ENCODE measurements at regions not wholly inside any gene's neighbourhood (a gene's known extent, or its start where the extent isn't known, plus 50 kb on each side); places are given as distances from the start of the nearest gene placed in this dataset.
"Not testable (repeated sequence)": the region's sequence is repeated elsewhere in the genome, so short reads cannot be mapped to it uniquely, and the experiment has no call there.

DNA sequence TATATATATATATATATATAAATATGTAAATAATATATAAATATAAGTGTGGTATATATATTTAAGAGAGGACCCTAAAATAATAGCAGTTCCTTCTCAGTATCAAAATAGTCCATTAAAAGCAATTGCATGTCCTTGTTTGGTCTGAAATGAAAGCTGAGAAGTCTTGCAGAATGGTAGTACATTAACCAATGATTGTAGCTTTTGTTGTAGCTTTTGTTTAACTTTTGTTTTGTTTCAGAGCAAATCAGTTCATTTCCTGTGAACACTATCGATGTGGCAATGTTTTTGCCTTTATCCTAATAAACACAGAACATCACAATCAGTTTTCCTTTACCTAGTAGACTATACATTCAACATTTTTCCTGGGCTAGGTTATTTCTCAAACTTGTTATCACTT lies 1256.2 kb upstream of the SPRY2 start:
- DNase-seq, result no peak

DNA sequence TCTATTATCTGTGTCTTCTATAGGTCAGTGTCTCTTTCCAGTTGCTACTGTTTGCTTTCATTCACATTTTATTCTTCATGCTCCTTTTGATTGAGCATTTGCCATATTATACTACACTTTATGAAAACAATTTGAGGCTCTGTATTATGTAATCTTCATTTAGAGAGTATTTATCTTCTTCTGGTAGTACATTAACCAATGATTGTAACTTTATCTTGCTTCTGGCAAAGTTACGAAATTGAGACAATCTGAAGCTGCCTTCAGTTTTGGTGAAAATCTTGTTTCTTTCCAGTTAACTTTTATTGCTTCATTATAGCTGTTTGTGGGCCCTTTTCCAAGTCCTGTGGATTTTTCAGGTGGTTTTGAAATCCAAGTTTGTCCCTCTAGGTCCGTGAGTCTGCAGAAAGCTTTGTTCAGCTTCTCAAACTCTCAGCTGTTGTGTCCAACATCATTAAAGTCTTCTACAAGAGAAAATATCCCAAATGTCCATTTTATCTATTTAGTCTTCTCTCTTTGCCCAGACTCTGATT lies 1255.4 kb upstream of the SPRY2 start:
- no peak for DNase-seq

DNA sequence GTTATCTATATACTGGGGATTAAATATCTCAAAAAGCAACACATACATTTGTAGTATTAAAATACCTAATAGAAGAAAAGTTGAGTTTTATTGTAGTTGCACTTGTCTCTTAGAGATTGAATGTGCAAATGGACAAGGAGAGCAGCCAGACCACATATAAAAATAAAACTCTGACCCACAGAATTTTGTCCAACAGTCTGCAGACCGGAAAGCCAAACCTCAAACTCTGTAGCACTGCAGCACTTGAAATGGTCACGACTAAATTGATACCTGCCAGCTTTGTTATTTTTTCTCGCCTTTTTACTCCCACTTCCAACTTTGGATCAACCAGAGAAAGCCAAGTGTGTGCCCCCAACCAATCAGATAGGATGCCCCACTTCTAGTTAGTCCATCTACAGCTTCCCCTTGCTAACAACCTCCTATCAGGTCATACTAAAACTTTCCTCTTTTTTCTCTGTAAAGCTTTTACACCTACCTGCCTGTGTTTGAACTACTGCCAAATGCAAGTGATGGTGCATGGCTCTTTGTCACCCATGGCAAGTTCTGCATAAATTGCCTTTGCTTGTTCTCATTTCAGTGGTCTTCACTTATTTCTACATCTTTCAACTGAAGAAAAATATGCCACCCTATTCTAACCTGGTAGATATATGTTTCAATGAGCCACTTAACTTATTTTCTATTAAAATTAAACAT lies 1250.7 kb upstream of the SPRY2 start:
- DNase-seq, result no peak

DNA sequence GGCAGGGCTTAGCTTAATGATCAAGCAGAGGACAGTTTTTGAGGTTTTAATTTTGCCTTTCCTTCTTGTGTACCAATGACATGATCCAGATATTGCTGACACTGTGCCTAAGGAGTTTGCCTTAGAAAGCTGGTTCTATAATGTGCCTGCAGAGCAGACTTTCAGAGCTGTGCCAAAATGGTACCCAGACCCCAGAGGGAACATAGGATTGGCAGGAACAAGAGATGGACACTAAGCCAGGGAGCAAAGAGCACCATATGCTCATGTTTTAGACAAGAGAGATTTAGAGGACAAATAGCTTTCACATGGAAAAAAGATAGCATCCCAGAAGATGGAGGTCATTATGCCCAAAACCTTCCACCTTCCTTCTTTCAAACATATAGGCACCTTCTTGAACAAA lies 1241.5 kb upstream of the SPRY2 start:
- DNase-seq, result no peak

DNA sequence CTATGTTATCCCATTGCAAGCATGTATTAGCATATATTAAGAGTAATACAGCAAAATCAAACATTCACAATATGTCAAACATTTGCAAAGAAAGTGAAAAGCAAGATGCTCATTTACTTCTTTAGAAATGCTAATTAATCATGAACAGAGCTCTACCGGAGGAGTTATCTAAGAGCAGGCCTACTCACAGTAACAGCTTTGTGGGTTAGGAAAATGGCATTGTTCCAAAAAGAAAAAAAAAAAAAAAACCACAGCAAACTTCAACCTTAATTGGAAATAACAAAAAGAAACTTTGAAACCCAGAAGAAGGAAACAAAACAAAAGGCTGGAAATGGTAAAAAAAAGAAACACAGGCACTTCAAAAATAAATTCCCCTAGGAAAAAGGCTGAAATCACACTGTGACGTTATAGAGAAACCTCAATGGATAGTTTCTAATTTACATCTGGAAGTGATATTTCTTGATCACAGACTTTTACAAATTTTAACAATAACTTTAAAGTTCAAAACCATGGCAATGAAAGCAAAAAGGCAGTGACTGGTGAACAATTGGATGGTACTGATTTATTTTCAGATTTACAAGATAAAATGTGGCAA lies 1236.8 kb upstream of the SPRY2 start:
- no peak for DNase-seq

DNA sequence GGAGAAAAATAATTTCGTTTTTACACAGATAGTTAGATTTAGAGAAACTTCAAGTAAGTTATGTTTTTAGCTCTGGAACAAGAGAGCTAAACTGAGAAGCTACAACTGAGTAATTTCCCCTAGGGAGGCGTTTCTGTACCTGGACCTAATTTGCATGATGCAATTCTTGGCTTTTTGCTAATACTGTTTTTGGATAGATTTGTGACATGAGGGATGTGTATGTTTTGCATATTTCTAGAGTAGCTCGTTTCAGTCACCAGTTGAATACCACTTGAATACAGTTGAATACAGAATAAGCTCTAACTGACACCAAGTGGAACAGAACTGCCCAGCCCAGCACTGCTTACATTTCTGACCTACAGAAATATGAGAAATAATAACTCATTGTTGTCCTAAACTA lies 1227.9 kb upstream of the SPRY2 start:
- DNase-seq, result no peak

DNA sequence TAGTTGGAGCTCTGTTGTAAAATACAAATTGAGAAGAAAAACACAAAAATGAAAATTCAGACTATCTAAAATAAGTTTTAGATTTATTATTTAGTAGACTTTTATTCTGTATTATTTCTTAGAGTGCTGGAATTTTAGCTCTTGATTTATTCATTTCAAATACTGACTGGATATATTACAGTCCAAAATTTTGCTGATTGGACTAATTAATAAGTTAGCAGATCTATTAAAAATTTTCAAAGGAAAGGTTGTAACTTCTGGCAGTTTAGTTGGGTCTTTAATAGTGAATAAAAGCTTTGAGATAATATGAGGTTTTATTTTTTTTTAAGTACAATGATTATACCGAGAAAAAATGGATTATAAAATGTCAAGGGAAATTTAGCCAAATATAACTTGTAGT lies 1224.9 kb upstream of the SPRY2 start:
- DNase-seq, result no peak

DNA sequence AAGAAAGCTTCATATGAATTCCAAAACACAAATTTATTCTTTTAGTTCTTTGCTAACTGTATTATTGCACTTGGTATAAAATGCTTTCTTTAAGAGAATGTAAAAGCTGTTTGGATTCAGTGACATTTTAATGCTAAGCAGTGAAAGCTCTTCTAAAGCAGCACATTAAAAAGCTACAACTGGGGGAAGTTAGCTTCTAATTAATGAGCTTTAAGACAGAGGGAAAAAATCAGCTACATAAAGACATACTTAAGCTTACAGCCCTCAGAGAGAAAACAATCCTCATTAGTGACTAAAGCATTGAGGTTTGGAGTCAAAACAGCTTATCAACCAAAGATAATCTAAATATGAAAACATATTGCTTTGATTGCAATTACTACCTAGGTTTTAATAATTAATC lies 1222.2 kb upstream of the SPRY2 start:
- no peak for DNase-seq

DNA sequence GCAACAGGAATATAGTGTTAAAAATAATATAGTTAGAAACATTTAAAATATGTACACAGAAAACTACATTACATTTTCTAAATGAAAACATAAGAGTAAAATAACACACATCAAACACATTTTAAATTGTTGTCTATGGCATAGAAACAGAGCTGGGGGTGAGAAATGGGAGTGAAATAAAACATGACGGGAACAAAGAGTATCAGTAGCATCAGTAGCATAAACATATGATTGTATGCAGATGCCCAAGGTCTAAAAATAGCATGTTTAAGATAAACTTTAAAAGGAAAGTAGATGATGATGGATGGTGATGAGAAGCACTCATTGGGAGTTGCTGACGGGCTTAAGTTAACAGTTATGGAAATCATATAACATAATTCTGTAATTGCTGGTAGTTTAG lies 1221.7 kb upstream of the SPRY2 start:
- DNase-seq, result no peak

DNA sequence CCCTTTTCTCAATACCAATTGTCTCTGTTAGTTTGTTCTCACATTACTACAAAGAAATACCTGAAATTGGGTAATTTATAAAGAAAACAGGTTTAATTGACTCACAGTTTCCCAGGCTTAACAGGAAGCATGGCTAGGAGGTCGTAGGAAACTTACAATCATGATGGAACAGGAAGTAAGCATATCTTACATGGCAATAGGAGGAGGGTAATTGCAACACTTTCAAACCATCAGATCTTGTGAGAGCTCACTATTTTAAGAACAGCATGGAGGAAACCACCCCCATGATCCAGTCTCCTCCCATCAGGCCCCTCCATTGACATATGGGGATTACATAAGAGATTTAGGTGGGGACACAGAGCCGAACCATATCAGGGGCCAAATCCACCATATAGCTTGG lies 1210.1 kb upstream of the SPRY2 start:
- no peak for DNase-seq

DNA sequence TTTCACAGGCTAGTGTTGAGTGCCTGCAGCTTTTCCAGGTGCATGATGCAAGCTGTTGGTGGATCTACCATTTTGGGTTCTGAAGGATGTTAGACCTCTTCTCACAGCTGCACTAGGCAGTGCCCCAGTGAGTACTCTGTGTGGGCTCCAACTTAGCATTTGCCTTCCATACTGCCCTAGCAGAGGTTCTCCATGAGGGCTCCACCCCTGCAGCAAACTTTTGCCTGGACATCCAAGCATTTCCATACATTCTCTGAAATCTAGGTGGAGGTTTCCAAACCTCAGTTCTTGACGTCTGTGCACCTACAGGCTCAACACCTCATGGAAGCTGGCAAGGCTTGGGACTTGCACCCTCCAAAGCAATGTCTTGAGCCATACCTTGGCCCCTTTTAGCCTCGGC lies 1205.4 kb upstream of the SPRY2 start:
- DNase-seq, result not testable (repeated sequence)

DNA sequence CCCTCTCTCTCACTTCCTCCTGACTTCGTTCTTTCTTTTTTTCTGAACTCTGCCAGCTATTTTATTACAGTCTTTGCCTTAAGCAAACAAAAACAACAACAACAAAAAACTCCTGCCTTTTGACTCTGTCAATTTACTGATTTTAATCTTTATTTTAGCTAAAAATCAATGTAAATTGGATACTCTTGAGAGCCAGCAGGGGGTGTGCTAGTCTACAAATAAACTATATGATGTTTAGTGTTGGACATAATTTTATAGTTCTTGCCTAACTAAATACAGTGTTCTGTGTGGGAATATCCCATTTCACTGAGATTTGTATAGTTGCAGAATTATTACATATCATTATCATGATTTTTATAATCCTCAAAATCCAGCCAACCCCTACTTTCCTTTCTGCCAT lies 1199.9 kb upstream of the SPRY2 start:
- DNase-seq, result no peak

DNA sequence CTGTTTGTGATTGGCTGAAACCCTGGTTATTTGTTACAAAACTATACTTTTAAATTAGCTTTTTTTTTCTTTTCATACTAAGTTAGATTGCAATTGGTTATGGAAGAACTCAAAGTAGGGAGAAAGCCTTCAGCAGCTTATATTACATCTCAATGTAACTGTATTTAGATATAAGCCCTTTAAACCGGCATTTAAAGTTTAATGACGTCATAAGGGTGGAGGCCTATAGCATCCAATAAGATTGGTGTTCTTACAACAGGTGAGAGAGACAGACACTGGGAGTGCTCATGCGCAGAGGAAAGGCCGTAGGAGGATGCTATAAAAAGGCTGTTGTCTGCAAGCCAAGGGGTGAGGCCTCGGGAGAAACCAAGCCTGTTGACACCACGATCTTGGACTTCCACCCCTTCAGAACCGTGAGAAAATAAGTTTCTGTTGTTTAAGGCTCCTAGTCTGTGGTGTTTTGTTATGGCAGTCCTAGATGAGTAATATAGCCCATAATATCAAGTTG lies 1198.8 kb upstream of the SPRY2 start:
- DNase-seq, result no peak

DNA sequence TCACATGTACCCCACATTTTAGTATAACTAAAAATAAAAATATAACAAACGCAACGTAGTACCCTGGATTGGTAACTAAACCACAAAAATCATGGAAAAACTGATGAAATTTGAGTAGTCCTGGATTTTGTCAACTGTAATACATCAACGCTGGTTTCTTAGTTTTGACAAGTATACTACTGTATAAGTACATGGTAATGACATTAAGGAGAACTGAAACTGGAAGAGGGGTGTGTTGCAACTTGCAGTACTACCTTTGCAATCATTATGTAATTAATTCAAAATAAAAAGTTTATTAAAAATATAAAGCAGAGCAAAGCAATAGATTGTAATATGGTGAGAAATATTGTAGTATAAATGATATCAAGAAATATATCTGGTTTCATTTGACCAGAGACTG lies 1158.0 kb upstream of the SPRY2 start:
- DNase-seq, result no peak

DNA sequence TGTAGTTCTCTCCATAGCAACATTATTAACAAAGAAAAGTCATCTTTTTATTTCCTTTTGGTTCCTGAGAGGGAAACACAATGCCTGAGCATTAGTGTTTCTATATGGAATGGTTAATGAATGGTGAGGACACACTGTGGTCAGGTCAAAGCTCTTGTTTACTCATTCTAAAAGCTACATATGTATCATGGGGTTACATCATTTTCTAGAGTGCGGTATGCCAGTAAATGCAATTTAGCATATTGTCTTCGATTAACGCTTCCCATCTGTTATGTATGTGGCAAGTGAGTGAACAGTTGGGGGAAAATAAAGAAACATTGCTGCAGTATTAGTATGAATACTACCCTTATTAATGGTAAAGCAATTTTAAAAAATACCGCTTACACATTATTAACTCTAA lies 1152.2 kb upstream of the SPRY2 start:
- no peak for DNase-seq

DNA sequence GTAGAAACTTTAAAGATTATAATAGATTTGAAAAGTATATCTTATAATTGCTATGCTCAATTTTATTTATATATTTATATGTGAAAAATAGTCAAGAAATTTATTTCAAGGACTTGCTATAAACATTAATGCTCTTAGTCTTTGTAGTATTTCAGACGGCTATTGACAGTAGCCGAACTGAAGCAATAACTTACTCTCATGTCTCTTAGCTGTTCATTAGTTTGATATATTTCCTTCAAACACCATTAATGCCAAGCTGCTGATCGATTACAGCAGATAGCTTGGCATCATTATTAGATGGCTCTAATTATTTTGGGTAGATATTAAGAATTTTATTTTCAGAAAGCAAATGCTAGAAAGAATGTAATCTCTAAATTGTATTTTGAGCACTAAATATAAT lies 1151.5 kb upstream of the SPRY2 start:
- no peak for DNase-seq

DNA sequence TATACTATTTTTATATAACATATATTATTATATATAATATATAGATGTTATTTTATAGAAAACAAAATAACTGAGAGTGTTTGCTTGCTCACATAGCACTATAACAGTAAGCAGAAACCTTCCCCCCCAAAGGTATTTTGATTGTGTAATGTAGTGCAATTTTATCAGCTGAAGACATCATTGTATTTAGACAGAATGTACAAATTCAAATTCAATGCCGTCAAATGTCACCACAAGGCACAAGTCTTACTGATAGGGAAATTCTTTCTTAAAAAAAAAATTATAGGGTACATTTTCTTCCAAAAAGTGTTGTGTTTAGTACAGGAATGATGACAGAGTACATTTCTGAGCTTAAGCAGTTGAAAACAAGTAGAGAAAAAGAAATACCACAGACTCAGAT lies 1147.1 kb upstream of the SPRY2 start:
- no peak for DNase-seq

DNA sequence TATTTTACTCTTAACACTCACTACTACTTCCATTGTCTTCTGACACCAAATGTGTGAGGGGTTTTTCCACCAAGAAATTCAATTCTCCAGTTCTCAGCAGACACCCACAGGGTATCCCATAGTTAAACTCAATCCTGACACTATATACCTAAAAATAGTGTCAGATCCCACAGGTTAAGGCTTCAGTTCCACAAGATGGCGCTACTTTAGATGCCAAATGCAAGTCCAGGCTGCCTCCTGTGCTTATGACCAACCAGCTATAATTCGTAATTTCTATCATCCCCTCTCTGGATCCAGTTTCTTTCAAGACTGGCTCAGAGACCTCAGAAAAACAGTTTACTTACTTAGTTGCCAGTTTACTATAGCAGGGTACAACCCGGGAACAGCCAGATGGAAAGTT lies 1146.2 kb upstream of the SPRY2 start:
- DNase-seq, result no peak

DNA sequence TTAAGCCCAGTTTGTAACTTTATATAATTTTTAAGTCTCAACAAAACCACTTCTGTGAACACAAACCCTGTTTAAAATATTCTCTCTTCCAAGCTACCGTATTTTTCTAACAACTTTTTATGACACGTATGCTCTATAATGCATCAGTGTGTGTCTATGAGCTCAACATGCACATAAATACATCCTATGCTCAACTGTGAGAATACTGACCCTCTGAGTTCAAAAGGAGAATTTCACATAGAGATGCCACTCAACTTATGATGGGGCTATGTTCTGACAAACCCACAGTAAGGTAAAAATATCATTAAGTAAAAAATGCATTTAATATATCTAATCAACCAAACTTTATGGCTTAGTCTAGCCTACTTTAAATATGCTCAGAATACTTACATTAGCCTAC lies 1139.7 kb upstream of the SPRY2 start:
- DNase-seq, result no peak

DNA sequence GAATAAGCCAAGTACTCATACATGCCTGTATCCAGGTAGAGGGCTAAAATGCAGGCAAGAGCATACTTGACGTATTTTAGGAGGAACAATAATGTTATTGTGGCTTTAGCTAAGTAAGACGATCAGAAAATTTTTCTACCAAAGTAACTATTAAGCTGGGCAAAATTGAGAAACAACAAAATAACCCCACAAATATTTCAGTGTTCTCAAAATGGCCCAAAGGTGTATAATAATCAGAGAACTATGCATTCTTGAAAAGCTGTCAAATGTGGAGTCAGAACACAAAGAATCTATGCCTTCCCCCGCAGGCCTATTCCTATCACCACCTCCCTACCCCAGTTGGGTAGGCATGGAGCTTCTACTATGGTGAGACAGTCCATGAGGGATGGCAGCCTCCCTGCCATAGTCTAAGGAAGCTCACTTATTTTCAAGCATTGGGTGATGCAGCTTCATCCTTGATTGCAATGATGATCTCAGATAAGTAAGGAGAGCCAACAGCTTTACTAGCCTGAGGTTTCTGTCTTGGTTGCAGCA lies 1132.5 kb upstream of the SPRY2 start:
- no peak for DNase-seq

DNA sequence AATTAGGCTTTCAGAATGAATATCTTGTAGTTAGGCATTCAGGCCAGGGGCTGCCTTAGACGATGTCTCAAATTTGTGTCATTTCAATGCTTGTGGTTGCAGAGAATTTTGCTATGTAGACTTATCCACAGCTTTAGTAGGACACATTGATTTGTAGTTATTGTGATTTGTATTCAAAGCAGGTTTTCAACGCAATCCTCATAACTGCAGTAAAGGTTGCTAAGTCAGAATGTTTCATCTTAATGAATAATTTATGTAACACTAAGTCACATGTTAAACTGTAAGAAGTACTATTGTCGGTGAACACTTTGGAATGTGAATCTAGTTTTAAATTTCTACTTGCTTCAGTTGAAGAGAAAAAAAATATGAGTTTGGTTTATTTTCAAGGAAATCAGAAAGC lies 1117.2 kb upstream of the SPRY2 start:
- no peak for DNase-seq

DNA sequence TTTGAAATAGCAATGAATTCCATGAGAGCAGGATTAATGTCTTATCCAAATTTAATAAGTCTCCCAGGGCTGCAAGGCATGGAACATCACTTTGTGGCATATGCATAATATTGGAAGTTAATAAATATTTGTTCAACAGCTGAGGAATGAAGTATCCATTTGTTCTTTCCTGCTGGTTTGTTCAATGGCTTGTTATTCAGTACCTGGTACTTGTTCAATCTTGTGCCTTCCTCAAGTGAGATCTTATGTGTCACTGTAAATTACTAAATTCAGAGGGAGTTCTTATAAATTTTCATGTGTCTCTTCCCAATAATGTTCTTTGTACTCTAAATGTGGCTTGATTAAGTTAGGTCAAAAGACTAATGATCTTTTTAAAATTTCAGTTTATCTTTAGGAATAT lies 1105.5 kb upstream of the SPRY2 start:
- DNase-seq, result no peak

DNA sequence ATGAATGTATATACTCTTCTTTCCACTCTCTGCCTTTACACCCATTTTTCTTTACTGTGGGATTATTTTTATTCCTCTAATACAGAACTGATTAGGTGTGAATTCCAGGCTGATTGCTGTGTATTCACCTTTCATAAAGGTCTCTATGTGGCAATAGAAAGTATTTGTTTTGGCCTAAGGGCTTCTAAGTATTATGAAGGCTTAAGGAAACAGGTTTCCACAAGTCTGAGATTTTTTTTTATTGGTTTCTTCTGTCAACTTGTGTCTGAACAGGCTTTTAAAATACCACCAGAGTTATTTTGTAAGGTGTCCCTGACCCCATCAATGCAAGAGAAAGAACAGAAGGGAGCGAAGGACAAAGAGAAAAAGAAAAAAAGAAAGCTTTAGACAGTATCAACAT lies 1102.0 kb upstream of the SPRY2 start:
- no peak for DNase-seq

DNA sequence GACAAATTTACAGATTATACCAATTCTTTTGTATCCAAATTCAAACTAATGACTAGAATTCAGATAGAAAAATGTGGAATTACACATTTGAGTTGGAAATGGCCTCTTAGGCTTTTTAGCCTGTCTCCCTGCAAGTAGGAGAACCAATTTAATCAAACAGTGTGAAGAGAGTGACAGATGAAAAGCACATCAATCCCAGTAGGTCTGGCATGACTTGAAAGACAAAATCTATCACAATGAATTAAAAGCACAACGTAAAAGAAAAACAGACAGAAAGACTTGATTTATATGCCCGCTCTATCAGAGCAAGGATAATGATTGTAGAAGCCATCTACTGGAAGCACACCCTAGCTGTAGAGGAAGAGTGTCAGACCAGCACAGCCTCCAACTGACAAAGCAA lies 1084.4 kb upstream of the SPRY2 start:
- DNase-seq, result no peak

DNA sequence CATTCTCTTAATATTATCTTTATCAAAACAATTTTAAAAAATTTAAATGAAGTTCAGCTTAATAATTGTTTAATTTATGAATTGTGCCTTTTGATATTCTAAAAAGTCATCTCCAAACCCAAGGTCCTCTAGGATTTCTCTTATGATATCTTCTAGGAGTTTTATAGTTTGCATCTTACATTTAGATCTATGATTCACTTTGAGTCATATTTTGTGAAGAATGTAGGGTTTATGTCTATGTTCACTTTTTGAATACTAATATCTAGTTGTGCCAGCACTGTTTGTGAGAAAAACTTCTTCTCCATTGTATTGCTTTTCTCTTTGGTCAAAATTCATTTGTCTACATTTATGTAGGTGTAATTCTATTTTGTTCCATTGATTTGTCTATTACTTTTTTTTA lies 1068.4 kb upstream of the SPRY2 start:
- no peak for DNase-seq

Measured in stimulated activated CD4-positive, alpha-beta T cell treated with anti-CD3 and anti-CD28 coated beads, Interleukin-4, amount 100 ng/mL, for 24 hours (primary cell).